ENCODE measurements at regions not wholly inside any gene's neighbourhood (a gene's known extent, or its start where the extent isn't known, plus 50 kb on each side); places are given as distances from the start of the nearest gene placed in this dataset.
"Not testable (repeated sequence)": the region's sequence is repeated elsewhere in the genome, so short reads cannot be mapped to it uniquely, and the experiment has no call there.

GRCh38 chr10:4181621-4182049, 396.6 kb upstream of the KLF6 start:
- no peak for DNase-seq

- no peak for DNase-seq
Measured at GRCh38 chr10:4181081-4181480, 396.1 kb upstream of the KLF6 start.

GRCh38 chr10:4177791-4178190, 392.8 kb upstream of the KLF6 start:
- no peak for DNase-seq

- no peak for DNase-seq
Measured at GRCh38 chr10:4176500-4177281, 391.7 kb upstream of the KLF6 start.

GRCh38 chr10:4174197-4174596, 389.2 kb upstream of the KLF6 start:
- no peak for DNase-seq

- no peak for DNase-seq
Measured at GRCh38 chr10:4170633-4171314, 385.8 kb upstream of the KLF6 start.

GRCh38 chr10:4170181-4170580, 385.2 kb upstream of the KLF6 start:
- no peak for DNase-seq

- DNase-seq, result no peak
Measured at GRCh38 chr10:4169448-4169847, 384.4 kb upstream of the KLF6 start.

- DNase-seq, result no peak
Measured at GRCh38 chr10:4167216-4167615, 382.2 kb upstream of the KLF6 start.

- no peak for DNase-seq
Measured at GRCh38 chr10:4162571-4163286, 377.7 kb upstream of the KLF6 start.

GRCh38 chr10:4159173-4159572, 374.2 kb upstream of the KLF6 start:
- DNase-seq, result no peak

- no peak for DNase-seq
Measured at GRCh38 chr10:4154191-4154715, 369.2 kb upstream of the KLF6 start.

GRCh38 chr10:4151466-4151865, 366.5 kb upstream of the KLF6 start:
- DNase-seq, result no peak

- no peak for DNase-seq
Measured at GRCh38 chr10:4150676-4151075, 365.7 kb upstream of the KLF6 start.

GRCh38 chr10:4149460-4149859, 364.5 kb upstream of the KLF6 start:
- not testable (repeated sequence) for DNase-seq

- DNase-seq, result no peak
Measured at GRCh38 chr10:4147245-4147644, 362.2 kb upstream of the KLF6 start.

GRCh38 chr10:4144817-4145216, 359.8 kb upstream of the KLF6 start:
- no peak for DNase-seq

- no peak for DNase-seq
Measured at GRCh38 chr10:4141471-4141870, 356.5 kb upstream of the KLF6 start.

- DNase-seq, result no peak
Measured at GRCh38 chr10:4138146-4138721, 353.2 kb upstream of the KLF6 start.

GRCh38 chr10:4137299-4137698, 352.3 kb upstream of the KLF6 start:
- no peak for DNase-seq

GRCh38 chr10:4136121-4136520, 351.1 kb upstream of the KLF6 start:
- no peak for DNase-seq

GRCh38 chr10:4132216-4132556, 347.2 kb upstream of the KLF6 start:
- no peak for DNase-seq
